Prostate gland (tissue), 2 donors: ENCODE measurements at regions not wholly inside any gene's neighbourhood (a gene's known extent, or its start where the extent isn't known, plus 50 kb on each side); places are given as distances from the start of the nearest gene placed in this dataset.
"Not testable (repeated sequence)": the region's sequence is repeated elsewhere in the genome, so short reads cannot be mapped to it uniquely, and the experiment has no call there.

ENCODE experiments used
- CTCF ChIP-seq, 4 experiments: fragments of 200-600 bp in 2 of 4; fragments of 450-650 bp in 2 of 4; sonication (generic) in 2 of 4; IDR thresholded peaks; 1 replicate in 3 of 4; 2 replicates in 1 of 4; pipeline ENCODE4 v1.5.1; 2016 to 2019; ENCODE audit warnings: antibody characterized with exemption in 4 of 4, mild to moderate bottlenecking in 2 of 4, moderate library complexity in 2 of 4
- POLR2A ChIP-seq: fragments of 450-650 bp; IDR thresholded peaks from one replicate; pipeline ENCODE4 v1.6.1; 2016; ENCODE audit warnings: antibody characterized with exemption, mild to moderate bottlenecking

GRCh38 chr3:35454819-35455218 is 184.5 kb upstream of the ARPP21 start:
- TF ChIP-seq POLR2A; CTCF (IDR thresholded peaks at IDR 0.05): not testable (repeated sequence)
